Mesendoderm (in vitro differentiated cells): ENCODE measurements at regions not wholly inside any gene's neighbourhood (a gene's known extent, or its start where the extent isn't known, plus 50 kb on each side); places are given as distances from the start of the nearest gene placed in this dataset.
A peak's percentile ranks its signal among the peaks of the same experiment; 100 is the strongest.

Experiments used
- DNase-seq: peaks from one replicate; pipeline ENCODE4 v3.0.0; 2013
- H2AK5ac ChIP-seq: 2 replicates; pipeline ENCODE4 v1.6.1; 2013; ENCODE audit warnings: low read length, inconsistent platforms
- H2BK120ac ChIP-seq: 2 replicates; pipeline ENCODE4 v1.6.1; 2013; ENCODE audit warnings: low read depth, mild to moderate bottlenecking, low read length, moderate library complexity, mixed read lengths
- H2BK15ac ChIP-seq: replicated peaks from 2 replicates; pipeline ENCODE4 v1.6.1; 2013; ENCODE audit warnings: low read depth, mild to moderate bottlenecking, moderate library complexity
- H2BK5ac ChIP-seq: 2 replicates; pipeline ENCODE4 v1.6.1; 2013; ENCODE audit warnings: low read length, inconsistent platforms
- H3K18ac ChIP-seq: 2 replicates; pipeline ENCODE4 v1.6.1; 2013; ENCODE audit warnings: mild to moderate bottlenecking, low read length, mixed read lengths
- H3K23ac ChIP-seq: one replicate; pipeline ENCODE4 v1.6.1; 2013; ENCODE audit warnings: low read length
- H3K27ac ChIP-seq: 2 replicates; pipeline ENCODE4 v1.5.1; 2013; ENCODE audit warnings: low read depth, mild to moderate bottlenecking, inconsistent platforms, low read length, moderate library complexity
- H3K27me3 ChIP-seq: 2 replicates; pipeline ENCODE4 v1.6.1; 2013; ENCODE audit warnings: low read length, control low read depth, mild to moderate bottlenecking, inconsistent platforms; ENCODE audit not compliant: insufficient read depth, poor library complexity
- H3K36me3 ChIP-seq: 2 replicates; pipeline ENCODE4 v1.6.1; 2013; ENCODE audit warnings: low read length, inconsistent platforms; ENCODE audit not compliant: control insufficient read depth, insufficient read depth
- H3K4ac ChIP-seq: one replicate; pipeline ENCODE4 v1.6.1; 2013; ENCODE audit warnings: low read depth, mild to moderate bottlenecking, low read length, moderate library complexity
- H3K4me1 ChIP-seq: 2 replicates; pipeline ENCODE4 v1.6.1; 2013; ENCODE audit warnings: low read depth, low read length, inconsistent platforms; ENCODE audit not compliant: control insufficient read depth
- H3K4me2 ChIP-seq: 2 replicates; pipeline ENCODE4 v1.6.1; 2013; ENCODE audit warnings: low read length
- H3K4me3 ChIP-seq: 2 replicates; pipeline ENCODE4 v1.5.1; 2013; ENCODE audit warnings: mild to moderate bottlenecking, low read length
- H3K56ac ChIP-seq: one replicate; pipeline ENCODE4 v1.6.1; 2013; ENCODE audit warnings: low read length
- H3K79me1 ChIP-seq: 2 replicates; pipeline ENCODE4 v1.6.1; 2013; ENCODE audit warnings: low read length, inconsistent platforms
- H3K79me2 ChIP-seq: 2 replicates; pipeline ENCODE4 v1.6.1; 2013; ENCODE audit warnings: mild to moderate bottlenecking, low read length; ENCODE audit not compliant: control insufficient read depth, insufficient read depth
- H3K9ac ChIP-seq: 2 replicates; pipeline ENCODE4 v1.6.1; 2013; ENCODE audit warnings: low read length, inconsistent platforms
- H4K5ac ChIP-seq: one replicate; pipeline ENCODE4 v1.6.1; 2013; ENCODE audit warnings: low read length
- H4K8ac ChIP-seq: one replicate; pipeline ENCODE4 v1.6.1; 2013; ENCODE audit warnings: low read depth, mild to moderate bottlenecking, control low read depth, low read length, moderate library complexity
- WGBS: extraction: QIAGEN DNeasy Blood & Tissue Kit; methylation state at CpG from one replicate; pipeline ENCODE4 v1.1.7; 2013; ENCODE audit warnings: low lambda C conversion rate, missing lambda C conversion rate; ENCODE audit not compliant: insufficient coverage; ENCODE audit errors: extremely low coverage; 5-methylcytosine and 5-hydroxymethylcytosine counted together

DNA sequence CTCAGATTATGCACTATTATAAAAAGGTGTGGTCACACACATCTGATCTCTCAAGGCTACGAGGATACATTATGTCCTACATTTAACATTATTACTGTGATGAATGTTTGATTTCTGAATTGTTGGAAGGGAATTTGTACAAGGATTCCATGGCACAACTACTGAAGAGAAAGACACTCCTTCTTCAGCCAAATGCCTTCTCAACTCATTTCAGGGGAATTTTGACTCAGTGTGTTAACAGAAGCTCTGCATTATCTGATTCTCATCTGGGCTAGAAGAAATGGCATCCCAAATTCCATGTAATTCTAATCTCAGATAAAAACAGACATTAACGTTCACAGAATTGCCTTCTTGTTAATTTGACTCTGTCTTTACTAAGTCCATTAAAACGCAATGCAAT lies 477.7 kb downstream of the PDGFC start:
- no peaks in the 10 kb centered on the region for H3K27me3 ChIP-seq
- H2BK120ac ChIP-seq: no peak overlapping the region
- H4K5ac ChIP-seq: no peak overlapping the region
- no peak for DNase-seq
- H4K8ac ChIP-seq: no peak overlapping the region
- H3K18ac ChIP-seq: no peak overlapping the region
- no peak overlapping the region for H3K23ac ChIP-seq
- no peak overlapping the region for H3K27ac ChIP-seq
- no peaks in the 10 kb centered on the region for H3K79me2 ChIP-seq
- H3K4ac ChIP-seq: no peak overlapping the region
- no peaks in the 10 kb centered on the region for H3K79me1 ChIP-seq
- H3K4me1 ChIP-seq: no peaks in the 10 kb centered on the region
- H3K36me3 ChIP-seq: no peaks in the 10 kb centered on the region
- no peak overlapping the region for H2AK5ac ChIP-seq
- no peak overlapping the region for H3K9ac ChIP-seq
- no peak overlapping the region for H3K56ac ChIP-seq
- no peak overlapping the region for H3K4me3 ChIP-seq
- H3K4me2 ChIP-seq: no peak overlapping the region
- no CpG with 5 or more reads among the region's 3 CpGs for WGBS
- H2BK5ac ChIP-seq: no peak overlapping the region
- H2BK15ac ChIP-seq: no peak overlapping the region

DNA sequence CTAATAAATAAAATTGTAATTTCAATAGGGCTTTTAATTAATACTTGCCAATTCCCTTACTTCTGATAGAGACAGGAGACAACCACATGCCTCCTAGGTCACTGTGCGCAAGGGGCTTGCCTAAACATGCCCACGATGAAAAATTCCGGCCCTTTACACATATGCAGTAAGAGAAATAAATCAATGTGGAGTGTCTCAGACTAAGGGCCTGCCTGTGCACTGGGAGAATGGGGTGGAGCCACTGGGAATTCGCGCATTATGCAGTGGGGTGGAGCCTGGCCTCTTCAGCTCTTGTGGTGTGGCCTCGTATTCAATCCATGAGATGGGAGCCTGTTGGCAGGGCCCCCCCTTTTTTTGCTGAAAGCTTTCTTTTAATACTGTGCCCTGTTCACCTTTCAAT lies 484.5 kb downstream of the PDGFC start:
- no peak overlapping the region for H2BK120ac ChIP-seq
- no peak overlapping the region for H2BK5ac ChIP-seq
- H3K36me3 ChIP-seq: no peaks in the 10 kb centered on the region
- no peak overlapping the region for H3K23ac ChIP-seq
- H3K27me3 ChIP-seq: no peaks in the 10 kb centered on the region
- H4K8ac ChIP-seq: no peak overlapping the region
- H3K9ac ChIP-seq: no peak overlapping the region
- H3K56ac ChIP-seq: no peak overlapping the region
- H3K79me2 ChIP-seq: no peaks in the 10 kb centered on the region
- no peaks in the 10 kb centered on the region for H3K79me1 ChIP-seq
- H3K4ac ChIP-seq: no peak overlapping the region
- no peak overlapping the region for H3K18ac ChIP-seq
- DNase-seq: no peak
- H3K27ac ChIP-seq: no peak overlapping the region
- H3K4me3 ChIP-seq: no peak overlapping the region
- H3K4me1 ChIP-seq: no peaks in the 10 kb centered on the region
- WGBS: no CpG with 5 or more reads among the region's 6 CpGs
- no peak overlapping the region for H4K5ac ChIP-seq
- no peak overlapping the region for H2AK5ac ChIP-seq
- no peak overlapping the region for H3K4me2 ChIP-seq
- no peak overlapping the region for H2BK15ac ChIP-seq

DNA sequence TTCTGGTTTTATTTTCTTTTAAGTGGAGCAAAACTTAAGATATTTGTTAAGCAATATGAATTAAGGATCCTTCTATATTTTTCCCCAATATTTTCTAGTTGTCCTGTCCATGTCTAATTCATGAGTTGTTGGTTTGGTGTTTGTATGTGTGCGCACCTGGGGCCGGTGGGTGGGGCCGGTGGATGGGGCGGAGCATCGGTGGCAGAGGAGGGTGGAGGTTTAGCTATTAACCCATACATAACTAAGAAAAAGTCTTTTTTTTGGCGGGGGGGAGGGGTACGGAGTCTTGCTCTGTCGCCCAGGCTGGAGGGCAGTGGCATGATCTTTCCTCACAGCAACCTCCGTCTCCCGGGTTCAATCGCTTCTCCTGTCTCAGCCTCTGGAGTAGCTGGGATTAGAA lies 489.8 kb downstream of the PDGFC start:
- no peak overlapping the region for H3K4me2 ChIP-seq
- no peak overlapping the region for H3K27ac ChIP-seq
- H2AK5ac ChIP-seq: no peak overlapping the region
- H3K27me3 ChIP-seq: no peaks in the 10 kb centered on the region
- WGBS: no CpG with 5 or more reads among the region's 11 CpGs
- H4K8ac ChIP-seq: no peak overlapping the region
- no peak for DNase-seq
- H3K4ac ChIP-seq: no peak overlapping the region
- H3K23ac ChIP-seq: no peak overlapping the region
- no peak overlapping the region for H2BK120ac ChIP-seq
- H3K56ac ChIP-seq: no peak overlapping the region
- H3K18ac ChIP-seq: no peak overlapping the region
- H3K36me3 ChIP-seq: no peaks in the 10 kb centered on the region
- H3K79me1 ChIP-seq: no peaks in the 10 kb centered on the region
- H3K9ac ChIP-seq: no peak overlapping the region
- no peaks in the 10 kb centered on the region for H3K79me2 ChIP-seq
- no peak overlapping the region for H3K4me3 ChIP-seq
- H2BK15ac ChIP-seq: no peak overlapping the region
- H2BK5ac ChIP-seq: no peak overlapping the region
- no peaks in the 10 kb centered on the region for H3K4me1 ChIP-seq
- no peak overlapping the region for H4K5ac ChIP-seq

DNA sequence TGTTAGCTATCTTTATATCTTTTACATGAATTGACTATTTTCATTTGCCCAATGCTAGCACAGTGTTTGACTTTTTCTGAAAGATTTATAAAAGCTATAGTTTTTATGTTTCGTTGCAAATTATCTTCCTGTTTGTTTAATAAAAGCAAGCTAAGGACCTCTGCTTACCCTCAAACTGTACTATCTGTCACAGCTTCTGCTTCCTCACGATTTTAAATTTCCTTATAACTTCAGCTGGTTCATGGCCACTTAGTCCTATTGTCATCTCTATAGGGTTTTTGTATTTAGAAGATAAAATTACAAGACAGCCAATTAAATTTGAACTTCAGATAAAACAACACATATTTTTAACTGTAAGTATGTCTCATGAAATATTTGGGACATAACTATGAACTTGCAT lies 494.0 kb downstream of the PDGFC start:
- no CpG with 5 or more reads among the region's 2 CpGs for WGBS
- H2BK15ac ChIP-seq: no peak overlapping the region
- H2BK120ac ChIP-seq: no peak overlapping the region
- no peak overlapping the region for H3K9ac ChIP-seq
- H2BK5ac ChIP-seq: no peak overlapping the region
- H3K4me1 ChIP-seq: no peaks in the 10 kb centered on the region
- no peak overlapping the region for H3K27ac ChIP-seq
- no peaks in the 10 kb centered on the region for H3K79me2 ChIP-seq
- no peak overlapping the region for H3K56ac ChIP-seq
- H4K5ac ChIP-seq: no peak overlapping the region
- no peak overlapping the region for H3K4ac ChIP-seq
- no peak overlapping the region for H3K4me2 ChIP-seq
- no peak overlapping the region for H3K23ac ChIP-seq
- H3K79me1 ChIP-seq: no peaks in the 10 kb centered on the region
- no peak overlapping the region for H2AK5ac ChIP-seq
- H3K36me3 ChIP-seq: no peaks in the 10 kb centered on the region
- no peak overlapping the region for H4K8ac ChIP-seq
- H3K27me3 ChIP-seq: no peaks in the 10 kb centered on the region
- no peak overlapping the region for H3K4me3 ChIP-seq
- no peak for DNase-seq
- no peak overlapping the region for H3K18ac ChIP-seq

DNA sequence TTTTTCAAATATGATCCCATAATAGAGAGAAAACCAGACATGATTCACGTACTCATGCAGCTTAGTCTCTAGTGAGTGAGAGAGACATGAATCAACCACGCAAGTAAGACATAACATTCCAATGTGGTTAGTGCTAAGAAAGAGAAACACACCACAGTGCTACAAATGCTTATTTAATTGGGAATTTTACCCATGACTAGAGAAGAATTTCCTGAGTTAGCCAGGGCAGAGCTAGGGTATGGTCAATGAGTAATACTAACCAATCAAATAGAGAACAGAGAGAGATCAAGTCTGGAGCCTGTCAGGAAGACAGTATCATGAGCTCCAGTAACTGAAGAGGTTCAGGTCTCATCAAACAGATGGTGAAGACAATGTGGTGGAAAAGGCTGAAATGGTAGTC lies 495.2 kb downstream of the PDGFC start:
- WGBS: no CpG with 5 or more reads among the region's 2 CpGs
- Histone ChIP-seq H3K4me1 (no peaks in the 10 kb centered on the region), H2BK15ac (no peak overlapping the region), H4K8ac (no peak overlapping the region), H3K23ac (no peak overlapping the region), H2BK120ac (no peak overlapping the region), H3K18ac (no peak overlapping the region), H3K4ac (no peak overlapping the region), H3K27me3 (no peaks in the 10 kb centered on the region), H3K27ac (no peak overlapping the region), H3K4me2 (no peak overlapping the region), H3K79me1 (no peaks in the 10 kb centered on the region), H3K79me2 (no peaks in the 10 kb centered on the region), H3K9ac (no peak overlapping the region), H2AK5ac (no peak overlapping the region), H3K36me3 (no peaks in the 10 kb centered on the region), H3K4me3 (no peak overlapping the region), H4K5ac (no peak overlapping the region), H2BK5ac (no peak overlapping the region), H3K56ac (no peak overlapping the region)
- peak; percentile 12 for DNase-seq

DNA sequence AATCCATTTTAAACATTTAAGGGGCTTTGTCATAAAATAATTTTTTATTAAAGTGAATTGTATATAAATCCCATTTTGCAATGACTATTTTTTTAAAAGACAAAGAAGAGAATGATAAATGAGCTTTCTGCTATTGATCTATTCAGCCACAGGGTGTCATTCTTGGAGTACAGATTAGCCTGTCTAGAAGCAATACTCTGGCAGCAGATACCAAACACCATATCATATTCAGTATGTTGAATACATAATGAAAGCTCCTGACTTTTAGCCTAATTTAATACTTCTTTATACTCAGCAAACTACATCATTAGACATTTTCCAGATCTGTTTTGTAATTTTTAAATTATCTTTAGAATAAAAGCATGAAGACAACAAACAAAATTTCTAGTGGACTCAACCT lies 496.3 kb downstream of the PDGFC start:
- H2AK5ac ChIP-seq: no peak overlapping the region
- H3K79me1 ChIP-seq: no peaks in the 10 kb centered on the region
- H3K27ac ChIP-seq: no peak overlapping the region
- H3K4ac ChIP-seq: no peak overlapping the region
- H3K4me3 ChIP-seq: no peak overlapping the region
- no peaks in the 10 kb centered on the region for H3K79me2 ChIP-seq
- H3K36me3 ChIP-seq: no peaks in the 10 kb centered on the region
- H3K27me3 ChIP-seq: no peaks in the 10 kb centered on the region
- no peak overlapping the region for H2BK120ac ChIP-seq
- no peaks in the 10 kb centered on the region for H3K4me1 ChIP-seq
- H4K5ac ChIP-seq: no peak overlapping the region
- H3K4me2 ChIP-seq: no peak overlapping the region
- no peak overlapping the region for H2BK5ac ChIP-seq
- peak; percentile 27 for DNase-seq
- no peak overlapping the region for H3K56ac ChIP-seq
- H3K9ac ChIP-seq: no peak overlapping the region
- no peak overlapping the region for H3K23ac ChIP-seq
- no peak overlapping the region for H3K18ac ChIP-seq
- no peak overlapping the region for H2BK15ac ChIP-seq
- no peak overlapping the region for H4K8ac ChIP-seq
